ENCODE measurements at regions not wholly inside any gene's neighbourhood (a gene's known extent, or its start where the extent isn't known, plus 50 kb on each side); places are given as distances from the start of the nearest gene placed in this dataset.

DNA sequence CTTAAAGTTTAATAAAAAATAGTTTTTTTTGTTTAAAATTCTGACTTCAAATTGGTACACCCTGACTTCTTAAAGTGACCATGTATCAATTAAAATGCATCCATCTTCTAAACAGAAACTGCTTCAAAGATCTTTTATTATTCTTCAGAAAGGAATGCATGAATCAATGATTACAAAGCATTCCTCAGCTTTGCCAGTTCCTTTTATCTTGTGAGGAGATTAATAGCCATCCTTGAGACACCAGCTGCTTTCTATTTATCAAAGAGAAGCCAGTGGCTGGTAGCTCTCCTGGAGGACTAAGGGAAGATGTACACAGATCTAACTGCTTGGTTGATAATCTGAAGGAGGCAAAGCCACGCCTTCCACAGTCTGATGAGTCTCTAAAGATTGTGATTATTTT, 2222.5 kb downstream of the LRRC4C start:
- intact Hi-C loops (cut with micrococcal nuclease) = no loop called here
- no peak overlapping the region for H3K4me3 Mint-ChIP-seq
- Histone ChIP-seq H3K4me1 (ENCODE audit: insufficient read depth, low read length) (no peaks in the 10 kb centered on the region), H3K27me3 (ENCODE audit: insufficient read depth, low read length) (no peaks in the 10 kb centered on the region), H3K36me3 (ENCODE audit: insufficient read depth, low read length) (no peaks in the 10 kb centered on the region), H3K4me3 (ENCODE audit: low read length in 2 of 2) (no peak overlapping the region), H3K9me3 (ENCODE audit: control insufficient read depth in 1 of 2, low read length in 2 of 2) (no peaks in the 10 kb centered on the region), H3K27ac (ENCODE audit: low read depth, low read length) (no peak overlapping the region)
- no peaks in the 10 kb centered on the region for H3K36me3 Mint-ChIP-seq
- no peak overlapping the region for H3K27ac Mint-ChIP-seq
- peaks cover 0 to 15% (median 7%) of the 10 kb centered on the region in 8 donors for H3K9me3 Mint-ChIP-seq
- CTCF ChIA-PET (ENCODE audit: partially characterized antibody) = no interaction called here
- no peak for DNase-seq
- no peaks in the 10 kb centered on the region for H3K4me1 Mint-ChIP-seq
- POLR2A ChIA-PET (ENCODE audit: partially characterized antibody) = no interaction called here
- H3K27me3 Mint-ChIP-seq = no peaks in the 10 kb centered on the region

DNA sequence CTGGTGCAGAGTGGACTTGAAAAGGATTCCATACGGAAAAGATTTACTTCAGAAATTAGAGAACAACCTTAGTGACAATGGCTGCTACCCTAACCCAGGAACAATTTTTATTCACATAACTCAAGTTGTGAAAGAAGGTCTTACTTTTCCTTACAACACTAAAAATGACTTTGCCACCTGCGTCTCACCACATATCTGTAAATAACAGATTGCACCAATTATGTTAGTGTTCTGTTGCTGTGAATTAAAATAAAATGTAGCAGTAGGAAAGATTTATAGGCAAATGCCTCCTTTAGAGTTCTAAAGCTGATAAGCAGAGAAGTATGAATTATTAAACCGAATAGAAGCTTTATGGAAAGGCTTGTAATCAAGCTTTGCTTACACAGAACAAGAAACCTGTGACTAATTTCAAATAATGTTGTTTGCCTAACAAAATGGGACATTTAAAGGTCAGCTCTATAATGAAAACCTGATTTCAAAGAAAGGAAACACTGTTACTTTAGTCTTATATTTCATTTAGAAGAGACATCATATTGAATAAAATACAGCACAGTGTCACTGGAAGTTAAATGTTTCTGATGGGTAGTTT, 2237.8 kb downstream of the LRRC4C start:
- Mint-ChIP-seq H3K4me1 (no peaks in the 10 kb centered on the region), H3K27ac (no peak overlapping the region), H3K4me3 (no peak overlapping the region), H3K27me3 (no peaks in the 10 kb centered on the region), H3K36me3 (no peaks in the 10 kb centered on the region), H3K9me3 (peaks cover 0 to 10% (median 2%) of the 10 kb centered on the region in 8 donors)
- DNase-seq = no peak
- intact Hi-C loops (cut with micrococcal nuclease) = no loop called here
- no peaks in the 10 kb centered on the region for H3K27me3 ChIP-seq (ENCODE audit: insufficient read depth, low read length)
- no peaks in the 10 kb centered on the region for H3K9me3 ChIP-seq (ENCODE audit: control insufficient read depth in 1 of 2, low read length in 2 of 2)
- H3K27ac ChIP-seq (ENCODE audit: low read depth, low read length) = no peak overlapping the region
- no peaks in the 10 kb centered on the region for H3K4me1 ChIP-seq (ENCODE audit: insufficient read depth, low read length)
- no peaks in the 10 kb centered on the region for H3K36me3 ChIP-seq (ENCODE audit: insufficient read depth, low read length)
- H3K4me3 ChIP-seq (ENCODE audit: low read length in 2 of 2) = no peak overlapping the region
- ChIA-PET POLR2A (ENCODE audit: partially characterized antibody) (no interaction called here), CTCF (ENCODE audit: partially characterized antibody) (no interaction called here)

DNA sequence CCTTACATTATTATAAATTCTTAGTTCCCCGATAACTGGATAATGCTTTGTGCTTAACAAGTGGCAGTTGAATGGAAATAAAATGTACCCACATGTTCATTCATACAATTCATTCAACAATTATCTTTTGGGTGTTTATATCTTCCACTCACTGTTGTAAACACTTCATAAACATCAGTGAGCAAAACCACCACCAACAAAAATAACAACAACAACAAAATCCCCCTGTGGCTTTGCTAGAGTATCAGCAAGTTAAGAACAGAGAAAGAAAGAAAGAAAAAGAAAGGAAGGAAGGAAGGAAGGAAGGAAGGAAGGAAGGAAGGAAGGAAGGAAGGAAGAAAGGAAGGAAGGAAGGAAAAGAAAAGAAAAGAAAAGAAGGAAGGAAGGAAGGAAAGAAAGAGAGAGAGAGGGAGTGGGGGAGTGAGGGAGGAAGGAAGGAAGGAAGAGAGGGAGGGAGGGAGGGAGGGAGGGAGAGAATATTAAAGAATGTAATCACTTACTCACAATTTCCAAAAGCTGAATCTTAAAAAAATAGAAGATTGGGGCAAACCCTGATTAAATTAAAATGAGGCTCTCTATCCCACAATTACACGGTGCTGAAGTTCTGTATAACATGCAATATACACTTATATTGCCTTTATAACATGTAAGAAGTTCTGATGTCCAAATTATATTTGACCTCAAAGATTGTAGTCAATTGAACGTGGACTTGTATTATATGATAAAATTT, 2238.8 kb downstream of the LRRC4C start:
- H3K4me3 Mint-ChIP-seq = no peak overlapping the region
- ChIA-PET CTCF (ENCODE audit: partially characterized antibody) (no interaction called here), POLR2A (ENCODE audit: partially characterized antibody) (no interaction called here)
- intact Hi-C loops (cut with micrococcal nuclease) = no loop called here
- H3K27me3 Mint-ChIP-seq = no peaks in the 10 kb centered on the region
- no peaks in the 10 kb centered on the region for H3K4me1 Mint-ChIP-seq
- H3K9me3 ChIP-seq (ENCODE audit: control insufficient read depth in 1 of 2, low read length in 2 of 2) = no peaks in the 10 kb centered on the region
- no peaks in the 10 kb centered on the region for H3K36me3 ChIP-seq (ENCODE audit: insufficient read depth, low read length)
- no peak overlapping the region for H3K27ac Mint-ChIP-seq
- H3K27ac ChIP-seq (ENCODE audit: low read depth, low read length) = no peak overlapping the region
- H3K9me3 Mint-ChIP-seq = peaks cover 0 to 14% (median 3%) of the 10 kb centered on the region in 8 donors
- H3K27me3 ChIP-seq (ENCODE audit: insufficient read depth, low read length) = no peaks in the 10 kb centered on the region
- H3K4me3 ChIP-seq (ENCODE audit: low read length in 2 of 2) = no peak overlapping the region
- no peaks in the 10 kb centered on the region for H3K4me1 ChIP-seq (ENCODE audit: insufficient read depth, low read length)
- no peak for DNase-seq
- H3K36me3 Mint-ChIP-seq = no peaks in the 10 kb centered on the region

DNA sequence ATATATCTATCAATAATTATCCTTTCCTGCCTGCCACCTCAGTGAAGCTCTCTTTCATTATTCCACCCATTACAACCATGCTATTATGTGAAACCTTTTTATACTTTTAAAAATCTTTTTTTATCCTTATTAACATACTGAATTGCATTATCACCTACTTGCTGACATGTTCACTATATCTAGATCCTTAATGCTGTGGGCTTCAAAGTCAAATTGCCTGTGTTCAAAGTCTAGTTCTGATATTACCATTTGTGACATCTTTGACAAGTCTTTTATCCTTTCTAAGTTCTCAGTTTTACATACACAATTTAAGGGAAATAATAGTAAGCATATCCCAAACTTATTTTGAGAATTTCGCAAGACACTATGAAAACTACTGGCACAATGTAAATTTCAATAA, 2239.4 kb downstream of the LRRC4C start:
- no peak overlapping the region for H3K27ac Mint-ChIP-seq
- no peak overlapping the region for H3K4me3 Mint-ChIP-seq
- Histone ChIP-seq H3K4me3 (ENCODE audit: low read length in 2 of 2) (no peak overlapping the region), H3K9me3 (ENCODE audit: control insufficient read depth in 1 of 2, low read length in 2 of 2) (no peaks in the 10 kb centered on the region), H3K36me3 (ENCODE audit: insufficient read depth, low read length) (no peaks in the 10 kb centered on the region), H3K27ac (ENCODE audit: low read depth, low read length) (no peak overlapping the region), H3K4me1 (ENCODE audit: insufficient read depth, low read length) (no peaks in the 10 kb centered on the region), H3K27me3 (ENCODE audit: insufficient read depth, low read length) (no peaks in the 10 kb centered on the region)
- no peaks in the 10 kb centered on the region for H3K4me1 Mint-ChIP-seq
- ChIA-PET POLR2A (ENCODE audit: partially characterized antibody) (no interaction called here), CTCF (ENCODE audit: partially characterized antibody) (no interaction called here)
- peaks cover 0 to 14% (median 3%) of the 10 kb centered on the region in 8 donors for H3K9me3 Mint-ChIP-seq
- H3K36me3 Mint-ChIP-seq = no peaks in the 10 kb centered on the region
- DNase-seq = no peak
- H3K27me3 Mint-ChIP-seq = no peaks in the 10 kb centered on the region
- intact Hi-C loops (cut with micrococcal nuclease) = no loop called here

DNA sequence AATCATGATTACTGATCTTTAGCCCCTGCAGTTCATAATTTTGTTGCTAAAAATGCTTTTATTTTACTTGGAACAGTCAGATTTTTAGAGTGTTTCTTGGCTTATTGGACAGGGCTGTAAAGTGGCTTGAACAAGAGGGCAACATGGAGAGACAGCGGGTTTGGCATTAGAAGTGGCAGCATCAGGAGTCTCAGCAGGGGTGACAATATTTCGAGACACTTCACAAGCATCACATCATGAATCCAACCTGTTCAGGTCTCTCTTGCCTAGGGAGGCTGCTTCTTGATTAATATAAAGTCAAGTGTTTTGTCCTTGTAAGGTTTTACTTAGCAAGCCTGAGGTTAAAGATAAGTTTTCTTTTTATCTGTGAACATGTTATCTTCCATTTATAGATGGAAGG, 2249.5 kb downstream of the LRRC4C start:
- Histone ChIP-seq H3K36me3 (ENCODE audit: insufficient read depth, low read length) (no peaks in the 10 kb centered on the region), H3K27ac (ENCODE audit: low read depth, low read length) (no peak overlapping the region), H3K9me3 (ENCODE audit: control insufficient read depth in 1 of 2, low read length in 2 of 2) (no peaks in the 10 kb centered on the region), H3K4me1 (ENCODE audit: insufficient read depth, low read length) (no peaks in the 10 kb centered on the region), H3K27me3 (ENCODE audit: insufficient read depth, low read length) (no peaks in the 10 kb centered on the region), H3K4me3 (ENCODE audit: low read length in 2 of 2) (no peak overlapping the region)
- POLR2A ChIA-PET (ENCODE audit: partially characterized antibody) = no interaction called here
- DNase-seq = no peak
- Mint-ChIP-seq H3K4me3 (no peak overlapping the region), H3K4me1 (no peaks in the 10 kb centered on the region), H3K27me3 (no peaks in the 10 kb centered on the region), H3K9me3 (peaks cover 0 to 8% (median 2%) of the 10 kb centered on the region in 8 donors), H3K27ac (no peak overlapping the region), H3K36me3 (no peaks in the 10 kb centered on the region)
- intact Hi-C loops (cut with micrococcal nuclease) = no loop called here
- CTCF ChIA-PET (ENCODE audit: partially characterized antibody) = no interaction called here

DNA sequence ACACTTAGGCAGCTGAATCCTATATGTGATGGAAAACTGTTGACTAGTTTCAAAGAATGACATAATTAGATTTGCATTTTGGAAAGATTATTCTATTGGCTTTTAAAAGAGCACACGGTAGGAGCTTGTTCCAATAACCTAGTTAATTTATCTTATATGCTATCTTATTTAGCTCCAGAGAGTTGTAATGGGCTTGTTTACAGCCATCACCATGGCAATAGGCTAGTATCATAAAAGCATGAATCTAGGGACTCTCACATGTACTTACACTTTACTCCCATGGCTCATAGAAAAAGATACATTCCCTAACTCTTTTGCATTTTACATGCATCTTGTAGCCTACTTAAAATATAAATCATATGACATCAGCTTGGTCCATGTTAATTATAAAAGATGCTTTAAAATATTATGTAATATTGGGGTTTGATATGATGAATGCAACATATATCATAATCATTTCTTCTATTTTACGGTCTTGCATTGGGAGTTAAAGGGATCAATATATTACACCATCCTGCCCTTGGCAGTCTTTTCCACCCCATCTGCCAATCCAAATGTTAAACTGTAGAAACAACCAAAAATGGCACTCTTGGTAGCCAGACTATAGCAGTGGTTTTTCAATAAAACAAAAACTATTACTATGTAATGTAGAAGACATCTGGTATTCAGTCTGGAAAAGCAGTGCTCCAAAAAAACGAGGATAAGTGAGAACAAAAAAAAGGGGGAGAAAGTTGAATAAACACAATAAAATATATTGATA, 2254.0 kb downstream of the LRRC4C start:
- peaks cover 0 to 4% (median 2%) of the 10 kb centered on the region in 8 donors for H3K9me3 Mint-ChIP-seq
- intact Hi-C loops (cut with micrococcal nuclease) = no loop called here
- CTCF ChIA-PET (ENCODE audit: partially characterized antibody) = no interaction called here

DNA sequence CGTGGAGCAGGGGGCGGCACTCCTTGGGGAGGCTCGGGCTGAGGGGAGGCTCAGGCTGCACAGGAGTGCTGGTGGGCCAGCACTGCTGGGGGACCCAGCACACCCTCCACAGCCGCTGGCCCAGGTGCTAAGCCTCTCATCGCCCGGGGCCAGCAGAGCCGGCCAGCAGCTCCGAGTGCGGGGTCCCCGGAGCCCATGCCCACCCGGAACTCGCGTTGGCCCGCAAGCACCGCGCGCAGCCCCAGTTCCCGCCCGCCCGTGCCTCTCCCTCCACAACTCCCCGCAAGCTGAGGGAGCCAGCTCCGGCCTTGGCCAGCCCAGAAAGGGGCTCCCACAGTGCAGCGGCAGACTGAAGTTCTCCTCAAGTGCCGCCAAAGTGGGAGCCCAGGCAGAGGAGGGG, 2266.8 kb downstream of the LRRC4C start:
- CTCF ChIA-PET (ENCODE audit: partially characterized antibody) = no interaction called here

More for the DNA sequence above, 2254.0 kb downstream of the LRRC4C start:
- POLR2A ChIA-PET (ENCODE audit: partially characterized antibody) = no interaction called here
- H3K9me3 ChIP-seq (ENCODE audit: control insufficient read depth in 1 of 2, low read length in 2 of 2) = no peaks in the 10 kb centered on the region
- Mint-ChIP-seq H3K4me3 (no peak overlapping the region), H3K4me1 (no peaks in the 10 kb centered on the region), H3K27ac (no peak overlapping the region), H3K27me3 (no peaks in the 10 kb centered on the region), H3K36me3 (no peaks in the 10 kb centered on the region)
- H3K4me1 ChIP-seq (ENCODE audit: insufficient read depth, low read length) = no peaks in the 10 kb centered on the region
- no peak overlapping the region for H3K4me3 ChIP-seq (ENCODE audit: low read length in 2 of 2)
- no peaks in the 10 kb centered on the region for H3K36me3 ChIP-seq (ENCODE audit: insufficient read depth, low read length)
- H3K27me3 ChIP-seq (ENCODE audit: insufficient read depth, low read length) = no peaks in the 10 kb centered on the region
- DNase-seq = no peak
- H3K27ac ChIP-seq (ENCODE audit: low read depth, low read length) = no peak overlapping the region

More for the DNA sequence above, 2266.8 kb downstream of the LRRC4C start:
- Mint-ChIP-seq H3K27me3 (no peaks in the 10 kb centered on the region), H3K27ac (no peak overlapping the region), H3K36me3 (no peaks in the 10 kb centered on the region), H3K4me1 (no peaks in the 10 kb centered on the region), H3K4me3 (no peak overlapping the region), H3K9me3 (peaks cover 0 to 6% (median 2%) of the 10 kb centered on the region in 8 donors)
- DNase-seq = no peak
- POLR2A ChIA-PET (ENCODE audit: partially characterized antibody) = no interaction called here
- H3K36me3 ChIP-seq (ENCODE audit: insufficient read depth, low read length) = no peaks in the 10 kb centered on the region
- no peak overlapping the region for H3K27ac ChIP-seq (ENCODE audit: low read depth, low read length)
- no peaks in the 10 kb centered on the region for H3K4me1 ChIP-seq (ENCODE audit: insufficient read depth, low read length)
- intact Hi-C loops (cut with micrococcal nuclease) = no loop called here
- no peak overlapping the region for H3K4me3 ChIP-seq (ENCODE audit: low read length in 2 of 2)
- H3K9me3 ChIP-seq (ENCODE audit: control insufficient read depth in 1 of 2, low read length in 2 of 2) = no peaks in the 10 kb centered on the region
- no peaks in the 10 kb centered on the region for H3K27me3 ChIP-seq (ENCODE audit: insufficient read depth, low read length)

All from CD4-positive, alpha-beta memory T cell (primary cell).